GM18520 (cell line): ENCODE measurements at regions not wholly inside any gene's neighbourhood (a gene's known extent, or its start where the extent isn't known, plus 50 kb on each side); places are given as distances from the start of the nearest gene placed in this dataset.

Experiments used
- ATAC-seq: cut with Tn5 transposase; IDR thresholded peaks from one replicate; pipeline ENCODE4 v1.9.1; 2021; ENCODE audit not compliant: unreplicated experiment

DNA sequence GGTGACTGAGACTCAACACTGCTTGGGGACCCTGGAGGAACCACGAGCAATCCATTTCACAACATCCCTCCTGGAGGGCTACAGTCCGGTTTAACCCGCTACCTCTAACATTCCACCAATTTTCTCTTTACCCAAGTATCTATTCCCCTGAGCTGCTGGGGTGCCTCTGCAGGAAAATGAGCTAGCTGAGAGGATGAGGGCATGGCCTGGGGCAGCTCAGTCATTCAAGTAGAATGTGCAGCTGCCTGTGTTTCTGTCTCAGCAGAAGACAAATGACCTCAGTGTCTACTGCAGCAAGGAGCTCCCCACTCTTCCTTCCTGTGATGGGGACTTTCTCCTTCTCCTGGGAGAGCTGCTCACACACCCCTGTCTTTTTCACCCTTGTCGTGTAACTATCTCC, 120.8 kb downstream of the ZNF518B start:
- no peak for ATAC-seq

GRCh38 chr4:10335050-10335449, 122.2 kb downstream of the ZNF518B start:
- ATAC-seq = no peak

DNA sequence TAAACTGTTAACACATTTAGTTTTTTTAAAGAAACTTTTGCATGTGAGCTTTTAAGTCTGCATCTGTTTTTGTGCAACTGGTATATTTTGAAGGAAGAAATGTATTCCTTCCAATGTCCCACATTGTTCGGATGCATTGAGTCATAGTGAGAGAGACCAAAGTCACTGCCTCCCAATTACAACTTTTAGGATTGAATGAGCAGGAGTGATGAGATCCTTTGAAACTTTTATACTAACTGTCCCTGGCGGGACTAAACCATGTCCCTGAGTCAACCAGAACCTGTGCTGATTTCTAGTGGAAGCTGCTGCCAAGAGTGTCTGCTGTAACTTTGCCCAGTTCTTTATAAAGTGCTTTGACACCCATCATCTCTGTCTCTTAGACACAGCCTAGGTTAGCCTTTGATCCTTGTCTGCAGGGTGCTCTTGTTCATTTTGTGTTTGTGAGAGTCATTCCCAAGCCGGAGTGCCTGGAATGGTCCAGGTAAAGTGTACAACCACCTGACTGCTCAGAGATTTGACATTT, 122.7 kb downstream of the ZNF518B start:
- ATAC-seq = no peak

DNA sequence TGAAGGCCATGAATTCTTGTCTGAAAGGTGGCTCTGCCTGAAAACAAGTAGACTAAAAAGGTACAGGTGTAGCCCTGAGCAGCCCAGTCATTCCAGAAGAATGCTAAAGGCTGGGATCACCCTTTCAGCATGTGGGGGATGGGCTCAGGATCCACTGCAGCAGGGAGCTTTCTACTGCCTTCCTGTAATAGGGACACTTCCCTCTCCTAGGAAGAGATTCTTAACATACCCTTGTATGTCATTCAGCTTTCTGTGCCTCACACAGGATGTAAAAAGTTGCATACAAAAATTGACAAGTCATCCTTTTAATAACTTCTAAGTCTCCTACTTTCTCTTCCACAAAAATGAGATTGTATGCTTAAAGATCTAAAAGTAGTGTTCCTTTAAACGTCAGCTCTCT, 123.3 kb downstream of the ZNF518B start:
- ATAC-seq = no peak

DNA sequence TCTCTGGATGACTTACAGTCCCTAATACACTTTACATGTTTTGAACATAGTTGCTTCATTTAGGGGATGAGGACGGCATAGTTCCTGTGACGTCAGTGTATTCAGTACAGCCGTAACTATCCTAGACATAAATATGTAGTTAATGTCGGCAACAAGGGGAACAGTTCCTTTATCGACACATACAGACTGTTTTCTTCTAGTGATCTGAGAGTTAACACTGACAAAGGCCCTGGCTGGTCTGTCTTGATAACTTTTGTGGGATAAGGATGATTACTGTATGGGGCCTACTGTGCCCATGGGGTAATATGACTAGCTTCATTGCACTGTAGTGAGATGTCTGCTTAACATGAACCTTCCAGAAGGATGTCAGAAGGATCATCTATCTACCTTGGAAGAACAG, 131.2 kb downstream of the ZNF518B start:
- no peak for ATAC-seq

DNA sequence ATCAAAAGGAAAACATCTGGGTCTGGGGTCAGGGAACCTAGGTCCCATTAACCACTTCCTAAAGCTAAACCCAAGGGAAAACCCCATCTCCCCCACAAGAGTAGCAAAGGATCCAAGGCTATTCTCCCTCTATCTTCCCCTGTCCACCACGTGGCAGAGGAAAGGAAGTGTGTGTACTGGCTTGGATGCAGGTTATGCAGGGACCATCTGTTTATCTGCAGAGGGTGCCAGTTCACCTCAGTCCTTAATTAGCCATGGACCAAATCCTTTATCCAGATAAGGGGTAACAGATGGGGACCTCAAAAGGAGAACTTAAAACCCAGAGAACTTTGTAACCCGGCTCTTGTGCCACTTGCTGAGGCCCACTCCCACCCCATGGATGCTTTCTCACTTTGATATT, 135.3 kb downstream of the ZNF518B start:
- ATAC-seq = no peak

DNA sequence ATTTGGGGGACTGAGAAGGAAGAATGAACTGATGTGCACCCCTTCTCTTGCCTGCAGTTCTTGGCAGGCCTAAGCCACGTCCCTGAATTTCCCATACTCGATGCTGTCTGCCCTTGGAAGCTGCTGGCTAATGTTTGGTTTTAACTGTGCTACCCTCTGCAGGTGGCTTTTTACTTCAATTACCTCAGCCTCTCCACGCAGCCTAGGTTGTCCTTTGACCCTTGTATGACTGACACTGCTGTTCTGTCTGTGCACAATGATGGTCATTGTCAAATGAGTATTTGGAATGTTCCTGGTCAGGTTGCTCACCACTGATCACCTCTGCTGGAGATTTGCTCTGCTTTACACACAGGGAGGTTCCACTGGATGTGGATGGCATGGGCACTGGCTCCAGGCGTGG, 137.1 kb downstream of the ZNF518B start:
- ATAC-seq = no peak

- no peak for ATAC-seq
Measured at GRCh38 chr4:10317345-10317744, 139.9 kb downstream of the ZNF518B start.

GRCh38 chr4:10316851-10317250, 140.4 kb downstream of the ZNF518B start:
- no peak for ATAC-seq

DNA sequence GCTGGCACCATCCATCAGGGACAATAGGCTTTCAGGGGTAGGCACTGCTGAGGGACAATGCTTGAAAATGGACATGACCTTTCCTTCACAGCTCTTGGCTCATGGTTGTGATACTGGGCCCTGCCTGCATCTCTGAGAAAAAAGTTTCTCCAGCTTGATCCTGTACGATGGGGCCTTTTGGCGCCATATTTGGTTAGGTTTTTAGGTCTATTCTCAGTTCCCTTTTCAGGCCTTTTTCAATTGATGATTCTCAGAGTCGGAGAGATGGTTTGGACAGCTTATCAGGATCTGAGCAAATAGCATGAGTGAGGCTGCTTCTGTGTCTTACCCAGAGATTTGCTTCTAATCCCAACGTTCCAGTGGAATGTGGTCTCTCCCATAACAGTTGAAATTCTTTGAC, 141.6 kb downstream of the ZNF518B start:
- ATAC-seq = no peak

DNA sequence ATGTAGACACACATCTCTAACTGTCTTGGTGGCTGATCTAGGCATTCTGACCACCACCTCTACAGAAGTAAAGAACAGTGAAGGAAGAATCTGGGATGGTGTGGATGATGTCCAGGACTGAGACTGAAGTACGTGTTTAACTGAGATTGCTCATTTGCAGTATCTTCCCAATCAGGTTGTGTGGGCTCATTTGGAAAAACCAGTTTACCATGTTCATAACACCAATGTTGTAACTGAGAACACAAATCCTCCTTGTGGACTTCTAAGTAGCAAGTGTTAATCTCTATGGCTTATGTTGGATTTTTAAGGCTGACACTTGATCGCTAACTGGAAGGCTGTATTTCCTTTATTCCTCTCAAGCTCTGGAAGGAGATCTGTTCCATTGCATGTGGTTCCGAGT, 144.7 kb downstream of the ZNF518B start:
- no peak for ATAC-seq

DNA sequence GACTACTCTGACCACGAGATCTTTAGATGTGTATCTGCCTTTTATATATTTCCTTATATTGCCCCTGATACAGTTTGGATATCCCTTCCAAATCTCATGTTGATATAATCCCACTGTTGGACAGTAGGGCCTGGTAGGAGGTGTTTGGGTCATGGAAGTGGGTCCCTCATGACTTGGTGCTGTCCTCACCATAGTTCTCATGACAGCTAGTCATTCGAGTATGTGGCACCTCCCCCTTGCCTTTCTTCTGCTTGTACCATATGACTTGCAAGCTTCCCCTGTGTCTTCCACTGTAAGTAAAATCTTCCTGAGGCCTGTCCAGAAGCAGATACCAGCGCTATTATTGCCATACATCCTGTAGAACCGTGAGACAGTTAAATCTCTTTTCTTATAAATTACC, 145.3 kb downstream of the ZNF518B start:
- no peak for ATAC-seq

DNA sequence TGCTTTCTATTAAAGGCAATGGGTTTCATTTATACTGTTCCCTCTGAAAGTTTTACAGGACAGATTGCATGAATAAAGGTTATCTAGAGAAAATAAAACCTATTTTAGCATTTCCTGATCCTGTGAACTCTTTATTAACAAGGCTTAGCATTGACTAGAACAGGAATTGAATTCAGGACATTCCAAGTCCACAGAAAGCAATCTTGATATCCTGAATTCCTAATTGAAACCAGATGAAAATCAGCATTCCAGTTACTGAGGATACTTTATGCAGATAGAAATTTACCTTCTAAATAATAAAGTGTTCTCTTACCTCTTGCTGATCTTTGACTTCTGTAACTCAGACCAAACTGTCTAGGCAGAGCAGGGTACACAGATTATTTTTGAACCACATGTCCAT, 151.4 kb downstream of the ZNF518B start:
- no peak for ATAC-seq

DNA sequence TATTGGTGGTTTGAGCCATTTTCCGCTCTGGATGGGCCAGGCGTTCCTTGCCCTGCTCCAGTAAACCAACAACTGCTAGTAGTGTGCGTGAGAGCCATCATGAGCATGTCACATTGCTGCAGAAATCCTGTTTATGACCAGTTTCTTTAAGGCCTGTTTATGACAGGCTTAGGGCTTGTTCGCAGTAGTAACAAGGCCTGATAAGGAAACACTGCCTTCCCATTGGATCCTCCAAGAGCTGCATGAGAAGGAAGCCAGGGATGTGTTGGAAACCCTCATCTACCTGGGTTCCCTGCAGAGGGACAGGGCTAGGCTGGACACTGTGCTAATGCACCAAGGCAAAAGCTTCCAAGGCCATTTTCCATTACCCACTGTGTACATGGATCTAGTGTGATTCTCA, 153.9 kb downstream of the ZNF518B start:
- no peak for ATAC-seq

DNA sequence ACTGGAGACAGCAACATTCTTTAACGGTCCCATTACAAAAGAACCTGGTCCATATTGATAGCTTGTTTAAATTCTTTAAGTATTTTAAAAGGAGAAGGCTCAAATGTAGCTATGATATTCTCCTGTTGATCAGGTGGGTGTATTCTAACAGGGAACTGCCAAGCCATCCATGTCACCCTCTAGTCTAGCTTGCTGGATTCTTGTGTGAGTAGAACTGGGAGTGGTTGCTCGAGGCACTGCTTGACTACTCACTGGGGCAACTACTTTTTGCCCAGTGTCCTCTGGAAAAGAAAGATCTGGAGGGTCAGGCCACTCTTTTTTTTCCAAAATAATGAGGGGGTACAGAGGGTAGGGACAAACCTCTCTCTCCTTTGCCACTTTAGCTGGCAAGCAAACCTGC, 155.1 kb downstream of the ZNF518B start:
- no peak for ATAC-seq

DNA sequence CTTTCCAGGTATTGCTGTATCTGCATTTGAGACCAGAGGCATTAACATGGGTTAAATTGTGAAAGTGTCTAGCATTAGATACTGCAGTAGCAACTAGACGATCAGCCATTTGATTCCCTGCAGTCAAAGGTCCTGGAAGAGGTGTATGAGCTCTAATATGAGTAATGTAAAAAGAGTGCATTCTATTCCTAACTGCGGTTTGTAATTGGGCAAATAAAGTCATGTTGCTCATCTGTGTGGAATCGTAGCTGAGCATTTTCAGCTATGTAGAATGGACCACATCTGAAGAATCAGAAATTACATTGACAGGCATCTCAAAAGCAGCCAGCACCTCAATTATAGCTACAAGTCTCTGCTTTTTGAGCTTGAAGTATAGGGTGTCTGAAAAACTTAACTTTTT, 157.6 kb downstream of the ZNF518B start:
- no peak for ATAC-seq

GRCh38 chr4:10298681-10299080, 158.5 kb downstream of the ZNF518B start:
- no peak for ATAC-seq

- ATAC-seq = no peak
Measured at GRCh38 chr4:10296730-10297129, 160.5 kb downstream of the ZNF518B start.

- no peak for ATAC-seq
Measured at GRCh38 chr4:10295301-10295700, 161.9 kb downstream of the ZNF518B start.

- ATAC-seq = no peak
Measured at GRCh38 chr4:10289538-10289906, 167.7 kb downstream of the ZNF518B start.

DNA sequence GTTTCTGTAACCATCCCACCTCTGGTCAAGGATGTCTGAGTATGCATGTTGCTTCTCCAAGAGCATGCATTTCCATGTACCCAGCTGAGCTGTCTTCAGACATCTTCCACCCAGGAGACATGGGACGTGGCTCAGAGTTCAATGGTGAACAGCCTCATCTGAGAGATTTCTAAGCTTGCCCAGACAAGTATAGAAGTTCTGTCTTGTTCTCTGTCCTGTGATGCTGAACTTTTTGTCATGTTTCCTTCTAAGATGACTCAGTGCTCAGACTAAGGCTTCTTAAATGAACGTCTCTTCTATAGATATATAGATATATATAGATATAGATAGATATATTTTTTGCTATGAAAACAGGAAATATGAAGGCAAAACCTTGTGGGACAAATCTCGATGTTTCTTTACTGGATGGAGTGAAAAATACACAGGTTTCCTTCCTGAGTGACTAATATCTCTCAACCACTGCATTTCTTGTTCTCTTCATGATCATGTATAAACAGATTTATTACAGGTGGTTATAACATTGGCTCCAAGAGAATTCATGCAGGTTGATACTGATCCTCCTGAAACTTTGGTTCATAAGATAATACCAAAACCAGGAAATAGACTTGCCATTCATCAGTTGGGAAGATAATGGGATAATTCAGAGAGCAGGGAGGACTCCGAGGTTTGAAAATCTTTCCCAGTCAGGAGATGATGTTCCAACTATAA, 168.2 kb downstream of the ZNF518B start:
- ATAC-seq = no peak

GRCh38 chr4:10285028-10285427, 168.4 kb upstream of the WDR1 start:
- no peak for ATAC-seq

- no peak for ATAC-seq
Measured at GRCh38 chr4:10283761-10284160, 167.2 kb upstream of the WDR1 start.
